Kasumi-1 (cell line): ENCODE measurements at regions not wholly inside any gene's neighbourhood (a gene's known extent, or its start where the extent isn't known, plus 50 kb on each side); places are given as distances from the start of the nearest gene placed in this dataset.

Experiments
- DNase-seq, 2 experiments: peaks; one replicate each; lab custom pipeline; 2025; lab: John Stamatoyannopoulos, UW

DNA sequence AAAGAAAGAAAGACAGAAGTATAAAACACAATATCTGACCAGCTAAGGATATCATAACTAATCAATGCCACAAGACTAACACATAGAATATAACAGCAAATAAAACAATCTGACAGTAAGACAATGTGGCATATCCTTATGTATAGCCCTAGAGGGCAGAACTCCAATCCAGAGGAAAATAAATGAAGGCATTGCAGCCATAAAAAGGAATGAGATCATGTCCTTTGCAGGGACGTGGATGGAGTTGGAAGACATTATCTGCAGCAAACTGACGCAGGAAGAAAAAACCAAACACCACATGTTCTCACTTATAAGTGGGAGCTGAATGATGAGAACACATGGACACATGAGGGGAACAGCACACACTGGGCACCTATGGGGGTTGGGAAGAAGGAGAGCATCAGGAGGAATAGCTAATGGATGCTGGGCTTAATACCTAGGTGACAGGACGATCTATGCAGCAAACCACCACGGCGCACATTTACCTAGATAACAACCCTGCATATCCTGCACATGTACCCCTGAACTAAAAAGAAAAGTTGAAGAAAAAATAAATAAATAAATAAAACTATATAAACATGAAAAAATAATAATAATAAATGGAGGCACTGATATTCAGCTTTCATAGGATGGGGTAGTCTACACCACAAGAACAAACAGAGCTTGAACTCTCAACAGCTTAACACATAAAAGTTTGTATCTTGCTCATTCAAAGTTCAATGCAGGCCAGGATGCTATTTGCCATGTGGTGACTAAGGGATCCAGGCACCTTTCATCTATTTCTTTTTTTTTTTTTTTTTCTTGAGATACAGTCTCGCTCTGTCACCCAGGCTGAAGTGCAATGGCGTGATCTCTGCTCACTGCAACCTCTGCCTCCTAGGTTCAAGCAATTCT, 66.1 kb upstream of the KAT6B start:
- no peak for DNase-seq

DNA sequence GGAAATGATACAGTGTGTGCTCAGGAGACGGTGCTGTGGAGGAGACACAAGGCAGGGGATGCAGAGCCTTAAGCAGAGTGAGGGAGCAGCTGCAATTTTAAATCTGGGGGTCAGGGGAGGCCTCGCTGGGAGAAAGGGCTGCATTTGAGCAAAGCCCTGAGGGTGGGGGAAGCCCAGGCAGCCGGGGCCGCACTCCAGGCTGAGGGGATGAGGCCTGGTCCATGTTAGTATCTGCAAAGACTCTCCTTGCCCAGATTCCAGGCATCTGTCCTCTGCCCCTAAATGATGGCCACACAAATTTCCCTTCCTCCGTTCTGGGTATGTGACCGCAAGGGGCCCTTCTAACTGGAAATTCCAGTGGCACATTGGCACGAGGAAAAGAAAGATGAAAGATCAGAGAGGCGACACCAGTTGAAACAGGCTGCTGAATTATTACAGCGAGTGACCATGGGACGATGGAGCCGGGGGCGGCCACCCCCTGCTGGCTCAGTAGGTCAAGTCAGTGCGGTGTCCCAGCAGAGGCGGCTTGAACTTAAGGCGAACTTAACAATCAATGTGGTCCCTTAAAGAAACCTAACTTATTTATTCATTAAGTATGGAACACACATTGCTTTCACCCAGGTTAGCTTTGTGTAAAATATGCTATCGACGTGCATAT, 62.3 kb upstream of the KAT6B start:
- no peak for DNase-seq

DNA sequence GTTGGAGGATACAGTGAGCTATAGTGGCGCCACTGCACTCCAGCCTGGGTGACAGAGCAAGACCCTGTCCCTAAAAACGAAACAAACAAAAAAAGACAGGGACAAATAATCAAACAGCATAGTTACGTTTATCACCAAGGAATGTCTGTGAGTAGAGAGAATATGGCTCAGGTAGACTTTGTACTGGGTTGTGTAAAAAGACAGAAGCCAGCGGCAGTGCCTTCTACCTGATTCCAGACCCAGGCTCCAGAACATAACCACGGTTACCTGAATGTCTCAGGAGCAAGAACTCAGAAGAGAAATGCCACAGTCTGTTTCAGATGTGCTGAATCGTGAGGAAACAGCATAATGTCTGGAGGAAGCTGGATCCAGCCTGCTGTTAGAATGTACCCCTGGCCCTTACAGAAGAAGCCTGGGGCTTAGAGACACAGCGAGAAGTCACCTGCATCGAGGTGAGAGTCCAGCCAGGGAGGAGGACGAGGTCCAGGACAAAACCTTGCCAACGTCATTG, 60.9 kb upstream of the KAT6B start:
- DNase-seq, result no peak

DNA sequence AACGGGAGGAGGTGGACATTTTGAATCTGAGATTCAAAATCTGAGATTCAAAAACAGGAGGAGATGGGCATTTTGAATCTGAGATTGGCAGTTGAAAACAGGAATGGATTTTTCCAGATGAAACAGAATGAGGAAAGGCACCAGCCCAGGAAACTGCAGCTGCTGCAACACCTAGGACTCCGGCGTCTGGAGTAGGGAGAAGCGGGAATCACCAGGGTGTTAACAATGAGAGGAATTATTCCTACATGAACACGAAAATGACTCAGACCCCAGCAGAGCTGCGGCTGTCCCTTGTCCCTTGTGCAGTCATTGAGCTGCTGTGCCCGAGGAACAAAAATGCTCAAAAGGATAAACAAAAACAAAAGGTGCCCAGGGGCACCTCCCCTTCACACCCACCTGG, 59.9 kb upstream of the KAT6B start:
- DNase-seq, result no peak

DNA sequence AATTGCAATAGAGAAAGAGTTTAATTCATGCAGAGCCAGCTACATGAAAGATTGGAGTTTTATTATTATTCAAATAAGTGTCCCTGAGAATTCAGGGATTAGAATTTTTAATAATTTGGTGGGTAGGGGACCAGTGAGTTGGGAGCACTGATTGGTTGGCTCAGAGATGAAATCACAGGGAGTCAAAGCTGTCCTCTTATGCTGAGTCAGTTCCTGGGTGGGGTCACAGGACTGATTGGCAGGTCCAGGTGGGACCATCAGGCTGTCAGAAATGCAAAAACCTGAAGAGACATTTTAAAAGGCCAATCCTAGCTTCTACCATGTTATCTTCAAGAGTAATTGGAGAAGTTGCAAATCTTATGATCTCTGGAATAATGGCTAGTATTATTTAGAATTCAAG, 56.0 kb upstream of the KAT6B start:
- DNase-seq, result no peak

DNA sequence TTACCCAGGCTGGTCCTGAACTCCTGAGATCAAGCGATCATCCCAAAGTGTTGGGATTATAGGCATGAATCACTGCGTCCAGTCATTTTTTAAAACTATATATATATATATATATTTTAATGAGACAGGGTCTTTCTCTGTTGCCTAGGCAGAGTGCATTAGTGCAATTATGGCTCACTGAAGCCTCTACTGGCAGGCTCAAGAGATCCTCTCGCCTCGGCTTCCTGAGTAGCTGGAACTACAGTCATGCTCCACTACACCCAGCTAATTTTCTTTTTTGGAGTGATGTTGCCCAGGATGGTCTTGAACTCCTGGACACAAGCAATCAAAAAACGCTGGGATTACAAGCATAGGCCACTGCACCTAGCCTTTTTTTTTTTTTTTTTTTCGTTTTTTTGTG, 55.3 kb upstream of the KAT6B start:
- peak; percentile 50 to 64 for DNase-seq

DNA sequence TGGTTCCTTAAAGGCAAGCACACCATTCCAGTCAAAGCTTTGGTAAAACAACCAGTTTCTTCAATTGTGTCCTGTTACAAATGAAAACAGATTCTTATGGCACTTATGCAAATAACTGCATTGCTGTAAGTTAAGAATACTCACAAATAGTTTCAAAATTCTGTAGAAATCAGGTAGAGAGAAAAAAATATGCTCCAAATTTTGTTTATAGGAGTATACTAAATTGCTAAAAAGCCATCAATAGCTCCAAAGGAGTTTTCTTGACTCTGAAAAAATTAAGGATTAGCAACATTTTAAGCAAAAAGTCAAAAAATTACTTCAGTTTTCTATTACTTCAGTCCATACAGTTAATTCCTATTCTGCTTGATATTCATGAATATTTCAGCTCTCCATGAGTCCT, 51.3 kb upstream of the KAT6B start:
- DNase-seq, result no peak
